GM21786 (cell line): ENCODE measurements at regions not wholly inside any gene's neighbourhood (a gene's known extent, or its start where the extent isn't known, plus 50 kb on each side); places are given as distances from the start of the nearest gene placed in this dataset.
A peak's percentile ranks its signal among the peaks of the same experiment; 100 is the strongest.
"Not testable (repeated sequence)": the region's sequence is repeated elsewhere in the genome, so short reads cannot be mapped to it uniquely, and the experiment has no call there.

Source experiments
- ATAC-seq: cut with Tn5 transposase; IDR thresholded peaks from one replicate; pipeline ENCODE4 v1.9.1; 2021; ENCODE audit not compliant: unreplicated experiment

DNA sequence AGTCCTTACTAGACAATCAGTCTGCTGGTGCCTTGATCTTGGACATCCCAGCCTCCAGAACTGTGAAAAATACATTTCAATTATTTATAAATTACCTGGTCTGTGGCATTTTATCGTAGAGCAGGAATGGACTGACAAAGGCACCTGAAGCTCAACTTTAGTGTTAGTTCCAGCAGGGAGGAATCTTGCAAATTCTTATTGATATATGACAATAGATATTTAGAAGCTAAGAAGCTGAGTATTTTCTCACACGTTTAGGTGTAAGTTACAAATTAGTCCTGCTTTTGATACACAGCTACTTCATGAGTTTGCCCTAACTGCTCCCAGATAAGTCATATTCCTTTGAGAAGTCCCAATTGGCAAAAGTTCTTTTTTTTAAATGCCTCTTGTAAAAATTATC lies 138.0 kb upstream of the ZNF217 start:
- no peak for ATAC-seq

DNA sequence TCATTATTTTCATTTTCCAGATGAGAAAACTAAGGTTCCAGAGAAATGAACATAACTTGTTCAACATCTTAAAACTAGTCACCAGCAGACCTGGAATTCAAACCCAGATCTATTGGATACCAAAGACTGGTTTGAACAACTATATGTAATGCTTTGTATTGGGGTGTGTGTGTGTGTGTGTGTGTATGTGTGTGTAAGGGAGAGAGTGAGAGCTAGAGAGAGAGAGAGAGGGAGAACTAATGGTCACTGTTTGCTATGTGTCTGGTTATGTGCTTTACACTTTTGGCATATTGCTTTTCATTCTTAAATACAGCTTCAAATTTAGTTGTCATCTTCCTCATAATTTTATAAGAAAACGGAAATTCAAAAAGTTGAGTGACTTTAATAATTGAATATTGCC lies 134.7 kb upstream of the ZNF217 start:
- ATAC-seq: no peak

DNA sequence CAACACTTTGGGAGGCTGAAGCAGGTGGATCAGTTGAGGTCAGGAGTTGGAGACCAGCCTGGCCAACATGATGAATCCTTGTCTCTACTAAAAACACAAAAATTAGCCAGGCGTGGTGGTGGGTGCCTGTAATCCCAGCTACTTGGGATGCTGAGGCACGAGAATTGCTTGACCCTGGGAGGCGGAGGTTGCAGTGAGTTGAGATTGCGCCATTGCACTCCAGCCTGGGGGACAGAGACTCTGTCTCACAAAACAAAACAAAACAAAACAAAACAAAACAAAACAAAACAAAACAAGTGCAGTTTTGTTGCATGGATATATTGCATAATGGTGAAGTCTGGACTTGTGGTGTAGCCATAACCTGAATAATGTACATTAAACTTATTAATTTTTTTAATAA lies 133.6 kb upstream of the ZNF217 start:
- ATAC-seq: not testable (repeated sequence)

DNA sequence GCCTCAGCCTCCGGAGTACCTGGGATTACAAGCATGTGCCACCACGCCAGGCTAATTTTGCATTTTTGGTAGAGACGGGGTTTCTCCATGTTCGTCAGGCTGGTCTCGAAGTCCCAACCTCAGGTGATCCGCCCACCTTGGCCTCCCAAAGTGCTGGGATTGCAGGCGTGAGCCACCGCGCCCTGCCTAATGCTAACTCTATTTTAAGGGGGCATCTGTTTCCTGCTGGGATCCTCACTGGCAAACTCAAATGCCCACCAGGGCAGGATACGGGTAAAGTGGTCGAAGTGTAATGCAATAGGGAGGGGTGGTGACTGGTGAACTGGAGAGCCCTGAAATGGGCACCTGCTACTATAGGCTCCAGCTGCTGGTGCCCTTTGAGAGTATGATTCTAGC lies 131.9 kb upstream of the ZNF217 start:
- ATAC-seq: no peak

DNA sequence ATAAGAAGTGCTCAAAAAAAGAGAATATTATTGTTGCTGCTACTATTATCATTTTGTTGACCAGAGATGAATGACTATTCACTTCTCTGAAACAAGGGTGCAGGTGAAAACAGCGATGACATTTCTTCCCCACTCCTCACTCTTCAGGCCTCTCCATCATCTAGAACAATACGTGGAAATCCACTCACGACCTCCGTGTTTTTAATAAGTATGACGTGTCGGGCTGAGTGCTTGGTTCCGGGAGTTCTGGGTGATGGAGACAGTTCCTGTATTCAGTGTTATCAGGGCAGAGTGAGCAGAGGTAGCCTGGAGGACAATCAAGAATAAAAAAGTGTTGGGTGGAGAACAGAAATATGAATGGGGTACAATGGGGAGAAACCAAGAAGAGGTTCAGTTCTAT lies 130.0 kb upstream of the ZNF217 start:
- ATAC-seq: no peak

DNA sequence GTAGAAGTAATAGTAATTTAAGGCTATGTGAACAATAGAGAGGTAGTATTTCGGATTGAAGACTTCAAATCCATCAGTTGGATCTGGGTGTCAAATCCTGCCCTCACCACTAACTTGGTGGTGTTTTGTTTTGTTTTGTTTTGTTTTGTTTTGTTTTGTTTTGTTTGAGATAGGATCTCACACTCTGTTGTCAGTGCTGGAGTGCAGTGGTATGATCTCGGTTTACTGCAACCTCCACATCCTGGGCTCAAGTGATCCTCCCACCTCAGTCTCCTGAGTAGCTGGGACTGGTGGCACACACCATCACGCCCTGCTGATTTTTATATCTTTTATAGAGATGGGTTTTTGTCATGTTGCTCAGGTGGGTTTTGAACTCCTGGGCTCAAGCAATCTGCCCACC lies 129.4 kb upstream of the ZNF217 start:
- ATAC-seq: no peak

DNA sequence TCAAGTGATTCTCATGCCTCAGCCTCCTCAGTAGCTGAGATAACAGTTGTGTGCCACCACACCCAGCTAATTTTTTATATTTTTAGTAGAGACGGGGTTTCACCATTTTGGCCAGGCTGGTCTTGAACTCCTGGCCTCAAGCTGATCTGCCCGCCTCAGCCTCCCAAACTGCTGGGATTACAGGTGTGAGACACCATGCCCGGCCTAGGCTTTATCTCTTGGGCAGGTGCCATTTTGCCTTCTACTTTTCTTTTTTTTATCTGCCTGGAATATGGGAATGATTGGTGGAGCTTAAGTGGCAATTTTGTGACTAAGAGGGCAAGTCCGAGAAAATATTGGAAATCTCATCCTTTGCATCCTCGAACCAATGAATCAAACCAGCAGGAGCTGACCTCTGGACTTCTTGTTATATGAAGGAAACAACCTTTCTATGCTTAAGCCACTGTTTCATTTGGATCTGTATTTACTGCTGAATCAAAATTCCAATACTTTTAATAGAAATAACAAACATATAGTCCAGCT lies 128.9 kb upstream of the ZNF217 start:
- ATAC-seq: no peak

DNA sequence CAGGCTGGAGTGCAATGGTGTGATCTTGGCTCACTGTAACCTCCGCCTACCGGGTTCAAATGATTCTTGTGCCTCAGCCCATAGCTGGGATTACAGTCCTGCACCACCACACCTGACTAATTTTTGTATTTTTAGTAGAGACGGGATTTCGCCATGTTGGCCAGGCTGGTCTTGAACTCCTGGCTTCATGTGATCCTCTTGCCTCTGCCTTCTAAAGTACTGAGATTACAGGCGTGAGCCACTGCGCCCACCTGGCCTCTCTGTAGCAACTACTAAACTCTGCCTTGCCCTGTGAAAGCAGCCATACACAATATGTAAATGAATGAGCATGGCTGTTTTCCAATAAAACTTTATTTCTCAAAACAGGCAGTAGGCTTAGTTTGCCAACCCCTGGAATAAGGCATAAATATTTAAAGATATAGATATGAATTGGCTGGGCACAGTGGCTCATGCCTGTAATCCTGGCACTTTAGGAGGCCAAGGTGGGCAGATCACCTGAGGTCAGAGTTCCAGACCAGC lies 127.9 kb upstream of the ZNF217 start:
- ATAC-seq: peak; percentile 19

DNA sequence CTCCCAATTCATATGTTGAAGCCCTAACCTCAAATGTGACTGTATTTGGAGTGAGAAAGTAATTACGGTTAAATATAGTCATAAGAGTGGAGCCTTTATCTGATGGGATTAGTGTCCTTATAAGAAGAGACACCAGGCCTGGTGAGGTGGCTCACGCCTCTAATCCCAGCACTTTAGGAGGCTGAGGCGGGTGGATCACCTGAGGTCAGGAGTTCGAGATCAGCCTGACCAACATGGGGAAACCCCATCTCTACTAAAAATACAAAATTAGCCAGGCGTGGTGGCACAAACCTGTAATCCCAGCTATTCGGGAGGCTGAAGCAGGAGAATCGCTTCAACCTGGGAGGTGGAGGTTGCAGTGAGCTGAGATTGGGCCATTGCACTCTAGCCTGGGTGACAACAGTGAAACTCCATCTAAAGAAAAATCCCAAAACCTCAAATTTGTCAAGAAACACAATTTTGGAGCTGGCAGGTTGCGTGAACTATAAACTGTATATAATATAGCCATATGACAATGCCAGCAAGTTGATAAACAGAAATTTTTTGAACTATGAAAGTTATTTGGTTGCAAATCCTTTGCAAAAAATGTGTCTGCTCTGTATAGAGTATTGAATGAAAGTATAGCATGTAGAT lies 125.6 kb upstream of the ZNF217 start:
- not testable (repeated sequence) for ATAC-seq

DNA sequence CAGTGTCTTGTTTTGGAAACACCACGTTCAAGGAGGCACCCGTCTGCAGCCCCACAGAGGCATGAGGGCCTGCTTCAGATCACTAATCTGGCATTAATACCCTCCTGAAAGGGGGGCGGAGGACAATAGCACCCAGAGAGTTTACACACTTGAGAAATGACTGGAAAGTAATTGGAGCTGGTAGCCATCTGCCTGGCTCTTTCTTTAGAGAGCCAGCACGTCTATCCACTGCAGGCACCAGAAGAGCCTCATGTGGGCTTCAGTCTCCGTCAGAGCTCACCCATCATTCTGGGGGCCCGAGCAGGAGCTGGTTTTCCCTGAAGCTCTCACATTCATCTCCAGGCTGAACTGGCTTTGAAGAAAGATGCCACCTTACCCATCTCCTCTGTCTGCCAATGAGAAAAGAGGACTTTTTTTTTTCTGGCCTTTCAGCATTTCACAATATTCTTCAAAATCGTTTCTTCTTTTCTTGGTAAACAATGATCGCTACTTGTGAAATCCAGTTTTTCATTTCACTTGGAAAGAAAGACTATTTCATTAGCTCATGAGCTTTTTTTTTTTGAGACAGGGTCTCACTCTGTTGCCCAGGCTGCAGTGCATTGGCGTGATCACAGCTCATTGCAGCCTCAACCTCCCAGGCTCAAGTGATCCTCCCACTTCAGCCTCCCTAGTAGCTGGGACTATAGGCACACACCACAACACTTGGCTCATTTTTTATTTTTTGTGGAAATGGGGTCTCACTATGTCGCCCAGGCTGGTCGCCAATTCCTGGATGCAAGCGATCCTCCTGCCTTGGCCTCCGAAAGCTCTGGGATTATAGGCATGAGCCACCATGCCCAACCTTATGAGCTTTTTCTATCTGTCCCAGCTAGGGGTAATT lies 124.7 kb upstream of the ZNF217 start:
- no peak for ATAC-seq

DNA sequence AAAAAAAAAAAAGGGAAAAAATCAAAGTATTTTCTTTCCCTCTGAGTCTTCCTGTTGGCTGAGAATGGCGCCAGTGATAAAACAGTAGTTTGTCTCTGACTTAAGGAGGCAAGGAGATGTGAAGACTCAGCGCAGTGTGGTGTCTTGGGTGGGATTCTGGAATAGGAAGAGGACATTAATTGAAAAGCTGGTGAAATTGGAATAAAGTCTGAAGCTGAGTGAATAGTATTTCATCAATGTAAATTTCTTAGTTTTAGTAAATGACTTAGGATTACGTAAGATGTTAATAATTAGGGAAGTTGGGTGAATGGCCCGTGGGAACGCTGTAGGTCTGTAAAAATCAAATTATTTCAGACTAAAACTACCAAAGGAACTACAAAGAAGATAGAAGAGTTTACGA lies 122.8 kb upstream of the ZNF217 start:
- no peak for ATAC-seq

DNA sequence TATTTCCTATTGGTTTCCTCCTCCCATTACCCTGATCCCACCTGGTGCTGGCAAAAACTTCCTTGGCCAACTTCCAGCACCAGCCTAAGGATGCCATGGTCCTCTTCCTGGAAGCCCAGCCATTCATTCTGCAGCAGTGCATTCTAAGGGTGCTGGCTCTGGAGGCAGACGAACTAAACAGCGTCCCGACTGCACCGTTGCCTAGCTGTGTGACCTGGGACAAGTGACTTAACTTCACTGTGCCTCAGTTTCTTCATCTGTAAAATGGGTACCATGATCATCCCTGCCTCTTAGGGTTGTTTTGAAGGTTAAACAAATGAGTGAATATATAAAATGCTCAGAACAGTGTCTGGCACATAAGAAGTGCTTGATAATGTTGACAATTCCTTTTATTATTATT lies 120.9 kb upstream of the ZNF217 start:
- ATAC-seq: no peak

DNA sequence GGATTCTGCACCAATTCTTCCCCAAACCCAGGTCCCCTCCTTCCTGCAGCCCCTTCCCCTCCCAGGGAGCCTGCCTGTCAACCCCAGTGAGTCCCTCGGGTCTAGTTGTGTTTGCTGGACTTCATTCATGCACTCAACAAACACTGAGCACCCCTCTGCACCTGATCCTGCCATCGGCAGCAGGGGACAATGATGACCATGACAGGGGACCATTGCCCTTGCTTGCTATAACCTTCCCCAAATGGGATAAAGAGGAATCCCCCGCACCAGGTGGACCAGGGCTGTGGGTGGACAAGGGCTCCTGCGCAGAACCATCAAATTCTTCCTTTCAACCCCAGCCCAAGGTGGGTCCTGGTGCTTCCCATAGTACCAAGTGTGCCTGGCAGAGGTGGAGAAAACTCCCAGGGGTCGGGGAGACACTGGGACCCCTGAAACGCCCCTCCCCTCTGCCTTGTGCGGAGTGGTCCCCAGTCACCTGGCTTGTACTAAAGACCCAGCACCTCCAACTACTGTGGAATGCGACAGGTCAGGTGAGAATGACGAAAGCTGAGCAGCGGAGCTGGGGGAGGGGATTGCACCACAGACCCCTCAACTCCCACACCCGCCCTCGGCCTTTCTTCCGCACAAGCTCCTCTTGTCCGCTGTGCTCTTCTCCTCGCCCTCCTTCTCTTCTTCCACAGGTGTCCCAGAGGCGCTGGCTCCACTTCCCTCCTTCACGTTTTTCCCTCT lies 119.9 kb upstream of the ZNF217 start:
- ATAC-seq: no peak

DNA sequence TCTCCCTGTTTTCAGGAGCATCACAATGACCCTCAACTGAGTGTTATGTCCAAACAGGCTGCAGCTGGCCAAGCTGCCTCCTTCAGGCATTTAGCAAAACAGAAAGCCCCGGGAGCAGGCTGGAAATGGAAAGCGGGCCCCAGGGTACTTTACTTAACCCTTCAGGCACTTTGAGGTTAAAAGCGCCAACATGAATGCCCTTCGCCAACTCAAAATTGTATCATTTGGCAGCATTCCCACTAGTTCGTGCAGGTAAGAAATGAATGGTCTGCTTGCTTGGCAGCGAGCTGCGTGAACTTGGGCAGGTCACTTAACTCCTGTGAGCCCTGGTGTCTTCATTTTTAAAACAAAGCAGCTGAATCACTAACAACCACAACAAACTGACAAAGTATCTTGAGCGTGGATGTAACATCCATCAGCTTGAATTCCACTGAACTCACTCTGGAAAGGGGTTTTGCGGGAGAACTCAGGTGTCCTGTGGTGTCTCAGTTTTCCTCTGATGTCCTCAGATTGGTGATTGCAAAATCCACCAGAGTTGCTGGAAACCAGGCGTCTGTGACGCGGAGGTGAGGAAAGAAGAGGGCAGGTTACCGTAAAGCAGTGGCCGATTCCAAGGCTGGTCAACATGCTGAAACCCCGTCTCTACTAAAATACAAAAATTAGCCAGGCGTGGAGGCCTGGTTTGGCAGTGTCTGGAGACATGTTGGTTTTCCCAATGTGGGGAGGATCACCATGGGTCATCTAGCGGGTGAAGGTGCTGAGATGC lies 118.8 kb upstream of the ZNF217 start:
- no peak for ATAC-seq

DNA sequence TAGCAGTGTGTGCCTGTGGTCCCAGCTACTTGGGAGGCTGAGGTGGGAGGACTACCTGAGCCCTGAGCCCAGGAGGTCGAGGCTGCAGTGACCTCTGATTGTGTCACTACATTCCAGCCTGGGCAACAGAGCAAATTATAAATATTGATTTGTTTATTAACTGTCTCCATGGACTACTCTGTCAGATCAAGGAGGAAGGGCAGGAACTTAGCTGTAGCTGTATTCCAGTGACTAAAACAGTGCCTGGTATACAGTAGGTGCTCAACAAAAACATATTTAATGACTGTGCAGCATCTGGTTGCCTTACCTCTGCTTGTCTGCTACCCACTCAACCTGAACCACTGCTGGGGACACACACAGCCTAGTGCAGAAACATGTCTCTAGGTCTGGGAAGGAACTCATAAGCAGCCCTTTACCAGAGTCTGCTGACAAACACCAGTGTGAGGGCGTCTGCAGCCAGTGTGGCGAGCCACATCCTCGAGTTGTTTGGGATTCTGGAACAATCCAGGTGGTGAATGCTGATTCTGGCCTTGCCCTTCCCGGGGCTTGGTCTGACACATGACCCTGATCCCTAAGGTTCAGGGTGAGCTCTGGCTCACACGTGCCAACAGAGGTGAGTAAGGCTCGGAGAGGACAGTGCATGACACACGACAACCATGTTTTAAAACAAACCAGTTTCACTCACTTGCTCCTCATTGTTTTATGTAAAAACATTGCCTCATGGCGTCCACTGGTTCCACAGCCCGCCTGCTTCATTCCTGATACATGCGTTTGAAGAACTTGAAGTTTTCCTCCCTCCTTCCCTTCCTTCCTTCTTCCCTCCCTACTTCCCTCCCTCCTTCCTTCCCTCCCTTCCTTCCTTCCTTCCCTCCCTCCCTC lies 117.9 kb upstream of the ZNF217 start:
- no peak for ATAC-seq

DNA sequence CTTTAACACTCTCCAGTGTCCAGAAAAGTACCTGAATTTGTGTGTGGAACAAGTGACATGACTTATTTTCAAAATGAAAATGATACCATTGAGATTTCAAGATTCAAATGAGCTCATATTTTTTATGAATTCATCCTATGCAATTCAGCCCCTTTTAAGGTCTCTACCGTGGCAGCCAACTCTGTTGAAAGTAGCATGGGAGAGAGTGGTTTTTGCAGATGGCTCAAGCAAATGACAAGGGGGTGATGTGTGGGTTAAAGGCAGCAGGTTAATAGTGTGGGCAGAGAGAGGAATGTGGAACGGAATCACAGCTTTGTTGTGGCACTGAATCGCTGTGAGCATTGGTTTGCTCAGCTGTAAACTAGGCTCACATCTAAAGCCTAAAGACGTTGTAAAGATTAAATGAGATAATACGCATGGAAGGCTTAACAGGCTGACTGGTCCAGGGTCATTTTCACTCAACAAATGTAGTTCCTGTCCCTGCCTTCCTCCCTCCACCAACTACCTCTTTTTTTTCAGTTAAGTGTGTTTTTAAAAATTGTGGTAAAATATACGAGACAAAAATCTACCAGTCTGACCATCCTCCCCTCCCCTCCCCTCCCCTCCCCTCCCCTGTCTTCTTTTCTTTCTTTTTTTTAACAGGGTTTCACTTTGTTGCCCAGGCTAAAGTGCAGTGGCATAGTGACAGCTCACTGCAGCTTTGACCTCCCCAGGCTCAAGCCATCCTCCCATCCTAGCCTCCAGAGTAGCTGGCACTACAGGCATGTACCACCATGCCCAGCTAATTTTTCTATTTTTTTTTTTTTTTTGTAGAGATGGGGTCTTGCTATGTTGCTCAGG lies 114.7 kb upstream of the ZNF217 start:
- peak; percentile 53 for ATAC-seq

DNA sequence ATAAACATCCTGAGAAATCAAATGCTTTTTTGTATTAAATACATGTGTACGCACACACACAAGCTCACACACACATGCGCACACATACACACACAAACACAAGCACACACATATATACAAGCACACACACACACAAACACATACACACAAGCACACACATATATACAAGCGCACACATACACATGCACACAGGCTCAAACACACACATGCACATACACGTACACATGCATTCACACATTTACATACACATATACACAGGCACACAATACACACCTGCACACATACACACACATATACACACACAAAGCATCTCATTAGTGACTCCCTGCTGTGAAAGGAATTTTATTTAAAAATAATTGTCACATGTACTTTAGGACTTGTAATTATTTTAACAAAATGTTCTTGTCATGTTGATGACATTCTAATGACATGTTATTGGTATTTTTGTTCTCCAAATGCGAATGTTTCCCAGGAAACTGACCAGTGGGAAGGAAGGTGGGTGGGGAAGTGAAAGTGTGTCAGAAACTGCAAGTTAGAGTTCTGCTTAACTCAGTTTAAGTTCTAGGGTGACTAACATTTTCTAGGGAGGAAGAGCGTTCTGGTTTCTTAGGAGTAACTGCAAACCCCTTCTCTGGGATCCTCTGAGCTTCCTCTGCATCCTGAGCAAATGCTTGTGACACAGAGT lies 113.9 kb upstream of the ZNF217 start:
- peak; percentile 43 for ATAC-seq
